ENCODE measurements at regions not wholly inside any gene's neighbourhood (a gene's known extent, or its start where the extent isn't known, plus 50 kb on each side); places are given as distances from the start of the nearest gene placed in this dataset.

- H2AFZ ChIP-seq (replicated peaks; ENCODE audit: low read length, poor library complexity) = no peak overlapping the region
- H2BK20ac ChIP-seq (ENCODE audit: low read depth, low read length) = no peak overlapping the region
- no peak overlapping the region for H3K14ac ChIP-seq (replicated peaks; ENCODE audit: low read depth, low read length)
- H3K79me1 ChIP-seq (ENCODE audit: low read depth in 1 of 2, low read length in 2 of 2) = no peaks in the 10 kb centered on the region
- POLR2A ChIA-PET (ENCODE audit: unreplicated experiment) = no interaction called here
- H3K36me3 ChIP-seq (ENCODE audit: control insufficient read depth, insufficient read depth, low read length) = no peaks in the 10 kb centered on the region
- H3K4me1 ChIP-seq (ENCODE audit: control insufficient read depth, insufficient read depth, low read length) = no peaks in the 10 kb centered on the region
- no peak overlapping the region for H3K23ac ChIP-seq (ENCODE audit: low read depth, low read length)
- H2AK5ac ChIP-seq (ENCODE audit: low read depth, low read length) = no peak overlapping the region
- no peak overlapping the region for H3K18ac ChIP-seq (ENCODE audit: low read depth, low read length)
- no peak overlapping the region for H4K91ac ChIP-seq (ENCODE audit: insufficient read depth, low read depth, low read length)
- CTCF ChIA-PET = interaction anchor here (0.6 to 0.7 kb wide), 3 partner anchors 39 to 1814 kb away, joined by 3 to 4 read pairs (median 4); no protein-coding TSS in a partner anchor
- no peaks in the 10 kb centered on the region for H3K27me3 ChIP-seq (ENCODE audit: control insufficient read depth, insufficient read depth, low read length)
- no peaks in the 10 kb centered on the region for H3K9me3 ChIP-seq (ENCODE audit: control insufficient read depth, insufficient read depth, low read length)
- no peak overlapping the region for H4K8ac ChIP-seq (ENCODE audit: low read depth in 2 of 2, low read length in 2 of 2)
- no peak overlapping the region for H3K4ac ChIP-seq (ENCODE audit: low read depth, low read length)
- no peak overlapping the region for H2BK5ac ChIP-seq (ENCODE audit: low read depth, low read length, poor library complexity, severe bottlenecking)
- no peak overlapping the region for H3K27ac ChIP-seq (ENCODE audit: insufficient read depth, low read length)
- no peak overlapping the region for H2BK120ac ChIP-seq (ENCODE audit: low read depth, low read length)
- no peak overlapping the region for H3K4me2 ChIP-seq (ENCODE audit: low read depth, low read length)
- no peak overlapping the region for H3K9ac ChIP-seq (ENCODE audit: low read depth, low read length)
- H3K9me1 ChIP-seq (ENCODE audit: insufficient read depth, low read length) = no peaks in the 10 kb centered on the region
- no peak overlapping the region for H2BK15ac ChIP-seq (ENCODE audit: low read depth, low read length)
- no CpG with 5 or more reads among the region's 2 CpGs for WGBS, 2 experiments (ENCODE audit: extremely low coverage in 2 of 2, insufficient read length in 1 of 2)
- DNase-seq (no peak), ATAC-seq (ENCODE audit: low read depth) (no peak)
- no peak overlapping the region for H3K4me3 ChIP-seq (ENCODE audit: insufficient read depth, low read depth, low read length)
- in situ Hi-C loops (cut with MboI; ENCODE audit: low sequenced_read_pairs) (no loop called here), intact Hi-C loops (cut with micrococcal nuclease) (no loop called here), dilution Hi-C loops (cut with HindIII; ENCODE audit: low sequenced_read_pairs, unreplicated experiment) (no loop called here)
- no peaks in the 10 kb centered on the region for H4K20me1 ChIP-seq (ENCODE audit: insufficient read depth, low read length)
- no TSS peak for BruUV-seq (replicated peaks)
- no peak overlapping the region for H4K5ac ChIP-seq (ENCODE audit: low read depth, low read length)
- no peak overlapping the region for H2AK9ac ChIP-seq (replicated peaks; ENCODE audit: low read depth, low read length, poor library complexity)
- no peak overlapping the region for H3K56ac ChIP-seq (ENCODE audit: extremely low read depth, insufficient read depth, low read length)
- TF ChIP-seq RFX5 (IDR thresholded peaks at IDR 0.05; ENCODE audit: low read depth, low read length) = no peak
Observed at GRCh38 chr5:60503771-60504170, 196.2 kb downstream of the DEPDC1B start.
